ENCODE measurements at regions not wholly inside any gene's neighbourhood (a gene's known extent, or its start where the extent isn't known, plus 50 kb on each side); places are given as distances from the start of the nearest gene placed in this dataset.

GRCh38 chr17:73759734-73760438, 115.6 kb upstream of the SDK2 start:
- H3K27ac ChIP-seq: no peak overlapping the region
- no peak for ATAC-seq
- peaks cover 36% of the 10 kb centered on the region for H3K27me3 ChIP-seq
- H3K4me1 ChIP-seq: no peaks in the 10 kb centered on the region
- TF ChIP-seq EP300 (IDR thresholded peaks at IDR 0.05) (no peak), CTCF (IDR thresholded peaks at IDR 0.05) (no peak), POLR2A (IDR thresholded peaks at IDR 0.05) (no peak), POLR2AphosphoS5 (IDR thresholded peaks at IDR 0.05) (no peak)
- no peak overlapping the region for H3K4me3 ChIP-seq
- H3K36me3 ChIP-seq: no peaks in the 10 kb centered on the region
- H3K9me3 ChIP-seq: no peaks in the 10 kb centered on the region
- WGBS, 2 donors (ENCODE audit: low coverage in 1 of 2): 56 to 62% methylated on average over 14 to 16 of the region's 18 CpGs

GRCh38 chr17:73760439-73760758, 116.2 kb upstream of the SDK2 start:
- 40% methylated on average over 1 of the region's 5 CpGs; no CpG with 5 or more reads in 1 of the 2 donors for WGBS, 2 donors (ENCODE audit: low coverage in 1 of 2)
- Histone ChIP-seq H3K27ac (no peak overlapping the region), H3K9me3 (no peaks in the 10 kb centered on the region), H3K4me3 (no peak overlapping the region), H3K4me1 (no peaks in the 10 kb centered on the region), H3K27me3 (peaks cover 31% of the 10 kb centered on the region), H3K36me3 (no peaks in the 10 kb centered on the region)
- no peak for ATAC-seq
- no peak for TF ChIP-seq POLR2A (IDR thresholded peaks at IDR 0.05)
- no peak for TF ChIP-seq POLR2AphosphoS5 (IDR thresholded peaks at IDR 0.05)
- TF ChIP-seq CTCF (IDR thresholded peaks at IDR 0.05): no peak
- no peak for TF ChIP-seq EP300 (IDR thresholded peaks at IDR 0.05)

GRCh38 chr17:73765824-73766563, 121.7 kb upstream of the SDK2 start:
- Histone ChIP-seq H3K4me3 (no peak overlapping the region), H3K4me1 (peaks cover 0 to 11% (median 7%) of the 10 kb centered on the region in 3 donors), H3K27me3 (no peaks in the 10 kb centered on the region), H3K36me3 (no peaks in the 10 kb centered on the region), H3K9me3 (no peaks in the 10 kb centered on the region), H3K27ac (no peak overlapping the region)
- ATAC-seq: no peak
- 80 to 92% methylated on average over 3 to 5 of the region's 17 CpGs for WGBS, 2 donors (ENCODE audit: low coverage in 1 of 2)
- TF ChIP-seq POLR2AphosphoS5 (IDR thresholded peaks at IDR 0.05) (no peak), POLR2A (IDR thresholded peaks at IDR 0.05) (no peak), CTCF (IDR thresholded peaks at IDR 0.05) (no peak), EP300 (IDR thresholded peaks at IDR 0.05) (no peak)

- Histone ChIP-seq H3K36me3 (no peaks in the 10 kb centered on the region), H3K4me3 (no peak overlapping the region), H3K27ac (no peak overlapping the region), H3K9me3 (no peaks in the 10 kb centered on the region), H3K4me1 (peaks cover 0 to 17% (median 7%) of the 10 kb centered on the region in 3 donors), H3K27me3 (no peaks in the 10 kb centered on the region)
- no peak for ATAC-seq
- TF ChIP-seq EP300 (IDR thresholded peaks at IDR 0.05) (no peak), POLR2AphosphoS5 (IDR thresholded peaks at IDR 0.05) (no peak), CTCF (IDR thresholded peaks at IDR 0.05) (no peak), POLR2A (IDR thresholded peaks at IDR 0.05) (no peak)
- 100% methylated on average over 2 of the region's 7 CpGs for WGBS, 2 donors (ENCODE audit: low coverage in 1 of 2)
These were observed 123.5 kb upstream of the SDK2 start for GRCh38 chr17:73767696-73768095.

GRCh38 chr17:73768691-73769090, 124.4 kb upstream of the SDK2 start:
- ATAC-seq: no peak
- H3K4me1 ChIP-seq: peaks cover 0 to 17% (median 7%) of the 10 kb centered on the region in 3 donors
- H3K36me3 ChIP-seq: no peaks in the 10 kb centered on the region
- no peak for TF ChIP-seq POLR2A (IDR thresholded peaks at IDR 0.05)
- no peak for TF ChIP-seq EP300 (IDR thresholded peaks at IDR 0.05)
- TF ChIP-seq CTCF (IDR thresholded peaks at IDR 0.05): no peak
- TF ChIP-seq POLR2AphosphoS5 (IDR thresholded peaks at IDR 0.05): no peak
- 80 to 100% methylated on average over 1 of the region's 2 CpGs for WGBS, 2 donors (ENCODE audit: low coverage in 1 of 2)
- H3K27me3 ChIP-seq: no peaks in the 10 kb centered on the region
- no peaks in the 10 kb centered on the region for H3K9me3 ChIP-seq
- no peak overlapping the region for H3K27ac ChIP-seq
- no peak overlapping the region for H3K4me3 ChIP-seq
